Erythroblast (primary cell): ENCODE measurements at regions not wholly inside any gene's neighbourhood (a gene's known extent, or its start where the extent isn't known, plus 50 kb on each side); places are given as distances from the start of the nearest gene placed in this dataset.

Experiments used
- DNase-seq, 2 experiments: peaks; one replicate each; lab custom pipeline; 2025; lab: John Stamatoyannopoulos, UW
- GATA1 ChIP-seq: IDR thresholded peaks from 2 replicates; pipeline ENCODE4 v1.6.1; 2011; ENCODE audit warnings: low read depth, mild to moderate bottlenecking, control low read depth, low read length, moderate library complexity
- POLR2A ChIP-seq: IDR thresholded peaks from 2 replicates; pipeline ENCODE4 v1.6.1; 2011; ENCODE audit warnings: mild to moderate bottlenecking, low read length

DNA sequence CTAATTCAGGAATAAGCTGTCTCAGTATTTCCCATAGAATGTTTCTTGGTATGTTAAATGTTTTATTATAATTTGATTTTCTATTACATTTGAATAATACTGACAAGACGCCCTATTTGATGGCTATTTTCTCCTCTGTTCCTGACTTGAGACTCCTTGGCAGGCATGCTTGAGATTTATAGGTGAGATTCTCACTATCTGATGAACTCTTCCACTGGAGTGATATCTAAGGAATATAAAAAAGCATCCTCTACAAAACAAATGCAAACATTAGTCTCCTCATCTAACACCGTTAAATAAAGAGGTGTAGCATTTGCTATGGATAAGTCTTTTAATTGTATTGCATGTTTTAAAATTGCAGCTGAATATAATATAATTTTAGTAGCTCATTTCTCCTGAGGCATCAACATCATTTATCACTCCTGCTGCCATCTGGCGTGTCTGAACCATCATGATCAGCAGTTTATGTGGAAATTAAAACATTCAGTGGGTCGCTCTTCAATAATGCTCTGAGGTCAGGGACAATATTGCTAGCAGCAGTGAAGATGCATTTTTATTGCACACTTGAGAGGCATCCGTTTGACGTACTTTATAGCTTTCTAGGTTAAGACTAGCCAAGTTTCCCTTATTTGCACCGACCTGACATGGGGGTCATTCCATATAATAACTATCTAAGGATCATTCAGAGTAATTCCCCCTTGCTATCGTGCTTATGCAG lies 210.4 kb upstream of the GALNTL6 start:
- TF ChIP-seq GATA1 (no peak), POLR2A (no peak)

DNA sequence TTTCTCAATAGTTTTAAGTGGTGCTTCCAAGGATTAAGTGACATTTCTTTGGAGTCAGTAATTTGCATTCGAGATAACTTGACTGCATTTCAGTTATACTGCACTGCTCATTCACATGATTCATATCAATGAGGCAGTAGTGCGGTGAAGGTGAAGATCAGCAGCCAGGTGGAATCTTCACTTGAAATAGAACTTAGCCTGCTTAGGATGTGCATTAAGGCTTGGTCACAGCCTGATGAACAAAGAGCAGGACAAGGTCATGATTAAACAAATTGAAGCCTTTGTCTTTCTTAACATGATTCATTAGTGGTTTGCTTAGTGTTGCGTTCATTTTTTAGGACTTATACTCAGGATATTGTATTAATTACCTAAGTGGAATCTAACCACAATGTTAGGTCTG lies 212.1 kb upstream of the GALNTL6 start:
- TF ChIP-seq GATA1 (no peak), POLR2A (no peak)
- no peak for DNase-seq

More for the DNA sequence above, 210.4 kb upstream of the GALNTL6 start:
- no peak for DNase-seq

DNA sequence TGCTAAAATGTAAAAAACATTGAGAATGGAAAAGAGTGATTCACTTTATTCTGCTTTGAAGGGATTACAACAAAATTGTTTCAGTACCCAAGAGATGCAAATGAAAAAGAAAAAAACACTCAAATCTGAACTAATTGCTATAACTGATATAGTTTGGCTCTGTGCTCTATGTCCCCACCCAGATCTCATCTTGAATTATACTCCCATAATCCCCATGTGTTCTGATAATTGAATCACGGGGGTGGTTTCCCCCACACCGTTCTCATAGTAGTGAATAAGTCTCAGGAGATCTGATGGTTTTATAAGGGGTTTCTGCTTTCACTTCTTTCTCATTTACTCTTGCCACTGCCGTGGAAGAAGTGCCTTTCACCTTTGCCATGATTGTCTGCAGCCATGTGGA lies 213.6 kb upstream of the GALNTL6 start:
- DNase-seq = no peak
- TF ChIP-seq POLR2A = no peak

DNA sequence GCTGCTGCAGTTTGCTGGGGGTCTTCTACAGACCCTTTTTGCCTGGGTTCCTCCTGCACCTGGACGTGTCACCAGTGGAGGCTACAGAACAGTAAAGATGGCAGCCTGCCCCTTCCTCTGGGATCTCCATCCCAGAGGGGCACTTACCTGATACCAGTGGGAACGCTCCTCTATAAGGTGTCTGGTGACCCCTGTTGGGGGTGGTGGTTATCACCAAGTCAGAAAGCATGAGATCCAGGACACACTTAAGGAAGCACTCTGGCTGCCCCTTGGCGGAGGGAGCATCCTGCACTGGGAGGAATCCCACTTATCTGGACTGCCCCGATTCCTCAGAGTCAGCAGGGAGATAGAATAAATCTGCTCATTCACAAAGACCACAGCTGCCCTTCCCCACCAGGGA lies 218.9 kb upstream of the GALNTL6 start:
- no peak for DNase-seq
- TF ChIP-seq POLR2A (no peak), GATA1 (no peak)

DNA sequence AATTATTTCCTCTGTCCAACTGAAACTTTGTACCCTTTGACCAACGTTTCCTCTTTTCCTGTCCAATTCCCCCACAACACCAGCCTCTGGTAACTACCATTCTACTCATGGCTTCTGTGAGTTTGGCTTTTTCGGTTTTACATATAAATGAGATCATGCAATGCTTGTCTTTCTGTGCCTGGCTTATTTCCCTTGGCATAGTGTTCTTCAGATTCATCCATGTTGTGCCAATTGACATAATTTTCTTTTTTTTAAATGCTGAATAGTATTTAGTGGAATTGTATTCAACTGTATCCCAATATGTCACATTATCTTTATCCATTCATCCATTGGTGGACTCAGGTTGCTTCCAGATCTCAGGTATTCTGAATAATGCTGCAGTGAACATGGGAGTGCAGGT lies 222.5 kb upstream of the GALNTL6 start:
- no peak for DNase-seq
- TF ChIP-seq POLR2A (no peak), GATA1 (no peak)

DNA sequence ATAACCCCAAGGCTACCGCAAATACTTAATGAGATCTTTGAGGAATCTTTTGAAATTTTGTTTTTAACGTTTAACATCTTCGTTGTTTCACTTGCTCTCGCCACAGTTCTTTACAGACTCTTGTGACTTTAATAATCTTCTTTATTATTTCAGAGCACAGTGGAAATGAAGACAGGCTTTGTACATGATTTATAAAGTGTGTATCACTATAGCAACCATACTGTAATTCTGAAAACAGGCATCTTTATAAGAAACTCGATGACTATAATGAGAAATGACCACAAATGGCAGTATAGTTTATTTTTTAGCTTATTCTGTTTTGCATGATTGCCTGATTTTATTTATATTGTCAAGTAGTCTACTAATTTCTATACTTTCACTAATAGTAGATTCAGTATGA lies 224.4 kb upstream of the GALNTL6 start:
- no peak for TF ChIP-seq GATA1
- TF ChIP-seq POLR2A = no peak
- no peak for DNase-seq

DNA sequence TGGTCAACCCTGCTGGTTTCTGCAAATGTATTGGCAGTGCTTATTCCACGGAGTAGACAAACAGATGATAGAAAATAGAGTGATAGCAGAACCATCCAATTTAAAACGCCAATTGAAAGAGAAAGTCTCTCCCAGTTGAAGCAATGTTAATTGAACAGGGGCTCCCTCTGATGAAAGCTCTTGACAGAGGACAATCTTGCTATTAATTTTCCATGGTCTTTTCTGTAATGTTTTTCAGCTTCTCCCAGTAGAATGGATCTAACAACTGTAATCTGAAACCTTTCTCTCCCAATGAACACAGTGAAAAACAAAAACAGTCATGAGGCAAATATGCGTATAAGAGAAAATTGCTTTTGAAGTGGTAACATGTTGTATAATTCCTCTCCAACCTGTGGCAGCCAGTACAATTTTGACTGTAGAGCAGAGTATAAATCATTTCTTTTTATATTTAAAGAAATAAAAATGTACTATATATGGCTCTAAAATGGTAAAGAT lies 225.1 kb upstream of the GALNTL6 start:
- DNase-seq = no peak
- TF ChIP-seq POLR2A (no peak), GATA1 (no peak)

DNA sequence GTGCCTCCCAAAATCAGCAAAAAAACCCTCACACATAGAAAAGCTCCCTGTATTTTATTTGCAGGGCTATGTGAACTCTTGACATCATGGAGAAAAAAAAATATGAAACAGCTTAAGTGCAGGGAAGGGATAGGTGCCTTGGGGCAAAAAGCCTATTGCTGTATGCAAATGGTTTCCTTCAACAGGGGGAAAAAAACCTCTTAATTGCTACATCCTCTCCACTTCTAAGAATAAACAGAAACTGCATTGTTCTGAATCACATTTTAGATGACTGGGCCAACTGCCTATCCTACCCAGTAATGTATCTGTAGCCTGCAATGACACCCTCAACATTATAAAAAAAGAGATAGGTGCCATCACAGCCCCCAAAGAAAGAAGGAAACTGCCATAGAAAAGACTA lies 229.4 kb upstream of the GALNTL6 start:
- TF ChIP-seq POLR2A (no peak), GATA1 (no peak)
- DNase-seq = no peak

DNA sequence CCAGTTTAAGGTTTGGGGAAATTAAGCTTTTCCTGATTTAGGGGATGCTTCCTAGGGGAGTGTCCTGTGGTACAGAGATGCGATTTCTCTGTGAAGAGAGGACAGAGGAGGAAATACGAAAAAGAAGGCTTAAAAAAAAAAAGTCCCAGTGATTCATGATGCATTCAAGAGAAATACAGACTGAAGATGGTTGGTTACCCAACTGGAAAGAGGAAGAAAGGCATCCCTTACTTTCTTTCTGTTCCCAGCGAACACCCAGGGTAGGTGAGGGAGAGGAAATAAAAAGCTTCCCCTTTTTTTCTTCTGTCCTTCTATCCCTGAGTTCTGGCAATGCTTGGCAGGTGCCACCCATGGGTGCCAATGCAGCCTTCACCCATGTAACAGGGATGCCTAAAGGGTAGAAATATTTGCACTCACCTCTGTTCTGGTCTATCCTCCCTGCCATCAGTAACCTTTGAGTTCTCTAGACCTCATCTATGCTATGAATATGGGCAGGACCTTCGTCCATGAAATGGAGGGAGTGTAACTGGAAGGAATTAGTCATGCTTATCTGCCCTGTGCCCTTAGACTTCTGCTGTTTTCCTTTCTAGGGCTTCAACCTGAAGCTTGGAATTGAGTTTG lies 230.1 kb upstream of the GALNTL6 start:
- no peak for DNase-seq
- TF ChIP-seq GATA1 (no peak), POLR2A (no peak)

DNA sequence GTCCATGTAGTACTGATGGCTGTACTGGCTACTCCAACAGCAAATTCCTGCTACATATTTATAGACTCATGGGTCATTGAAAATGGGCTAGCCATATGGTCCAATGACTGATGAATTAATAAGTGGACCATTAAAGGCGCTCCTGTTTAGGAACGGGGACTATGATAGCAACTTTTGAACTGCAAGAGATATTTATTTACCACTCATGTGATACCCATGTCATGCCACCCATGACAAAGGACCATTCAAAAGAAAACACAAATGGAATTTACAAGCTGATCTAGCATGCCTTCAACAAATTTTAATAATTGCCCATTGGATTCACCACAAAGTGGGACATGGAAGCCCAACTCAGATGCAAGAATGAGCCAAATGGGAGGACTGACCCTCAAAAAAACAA lies 240.0 kb upstream of the GALNTL6 start:
- no peak for TF ChIP-seq POLR2A
- no peak for TF ChIP-seq GATA1
- DNase-seq = no peak

DNA sequence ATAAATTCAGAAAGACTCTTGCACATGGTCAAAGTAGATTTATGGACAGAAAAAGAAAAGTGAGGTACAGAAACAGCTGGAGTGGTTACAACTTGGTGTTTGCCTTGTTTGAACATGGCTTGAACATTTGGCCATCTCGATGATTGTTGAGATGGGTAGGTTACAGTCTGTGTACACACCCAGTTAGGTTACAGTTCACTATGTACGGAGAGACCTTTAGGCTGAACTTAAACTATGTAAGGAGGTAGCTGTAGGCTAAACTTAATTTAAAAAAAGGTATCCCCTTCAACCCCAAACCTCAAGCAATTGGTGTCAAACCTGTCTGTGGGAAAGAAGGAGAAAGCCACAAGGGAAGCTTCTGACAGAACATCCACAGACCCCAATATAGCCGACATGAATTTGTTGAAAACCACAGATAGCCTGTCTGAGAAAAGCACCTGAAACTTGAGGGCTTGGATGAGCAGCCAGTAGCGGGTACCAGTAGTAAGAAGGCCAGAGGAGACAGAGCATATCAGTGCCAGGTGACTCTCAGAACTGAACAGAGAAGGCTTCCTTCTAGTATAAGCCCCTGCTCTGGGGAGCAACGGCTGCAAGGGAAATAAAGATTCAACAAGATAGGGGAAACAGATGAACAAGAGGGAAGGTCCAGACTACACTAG lies 247.9 kb upstream of the GALNTL6 start:
- TF ChIP-seq GATA1 (no peak), POLR2A (no peak)
- no peak for DNase-seq

DNA sequence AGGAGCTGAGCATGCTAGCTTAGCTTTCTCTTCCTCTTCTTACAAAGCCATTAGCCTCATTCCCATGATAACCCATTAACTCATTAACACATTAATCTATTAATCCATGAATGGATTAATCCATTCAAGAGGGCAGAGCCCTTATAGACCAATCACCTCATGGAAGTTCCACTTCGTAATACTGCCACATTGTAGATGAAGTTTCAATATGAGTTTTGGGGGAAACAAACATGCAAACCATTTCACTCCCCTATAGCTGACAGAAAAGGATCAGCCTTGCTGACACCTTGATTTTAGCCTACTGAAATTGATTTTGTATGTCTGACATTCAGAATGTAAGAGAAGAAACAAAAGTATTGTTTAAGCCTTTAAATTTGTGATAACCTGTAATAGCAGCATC lies 251.8 kb upstream of the GALNTL6 start:
- no peak for DNase-seq
- TF ChIP-seq GATA1 = no peak
- TF ChIP-seq POLR2A = no peak

DNA sequence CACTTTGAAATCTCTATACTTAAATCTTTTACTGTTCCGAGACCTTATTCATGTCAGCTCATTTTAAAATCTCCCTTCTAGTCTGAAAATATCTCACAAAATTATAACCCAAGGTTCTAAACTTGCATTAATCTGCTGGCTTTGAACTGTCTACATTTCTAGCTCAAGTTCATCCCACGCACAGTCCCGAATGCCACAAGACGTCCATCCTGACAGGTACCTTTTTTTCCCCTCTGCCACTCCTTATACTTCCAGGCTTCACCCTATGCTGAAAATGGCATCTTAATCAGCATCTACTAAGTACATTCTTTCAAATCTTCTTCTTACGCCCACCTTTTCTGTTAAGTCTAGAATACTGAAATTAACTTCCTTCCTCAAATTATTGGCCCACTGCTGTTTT lies 259.2 kb upstream of the GALNTL6 start:
- TF ChIP-seq POLR2A = no peak
- DNase-seq = no peak

DNA sequence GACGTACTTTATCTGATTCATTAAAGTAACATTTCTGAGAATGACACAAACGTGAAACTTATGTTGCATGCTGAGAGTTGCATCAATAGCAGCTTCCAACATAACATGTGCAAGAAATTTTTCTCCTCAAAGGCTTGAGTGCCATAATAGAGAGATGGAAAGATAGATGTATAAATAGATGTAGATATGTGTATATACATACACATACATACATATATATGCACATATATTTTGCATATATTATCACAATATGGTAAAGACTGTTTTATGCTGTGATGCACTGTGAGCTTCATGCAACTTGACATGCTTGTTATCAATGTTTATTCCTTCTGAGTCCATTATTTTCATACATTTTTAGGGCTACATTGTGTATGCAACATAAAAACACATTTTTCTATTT lies 270.6 kb upstream of the GALNTL6 start:
- no peak for DNase-seq
- no peak for TF ChIP-seq GATA1
- TF ChIP-seq POLR2A = no peak
